ENCODE measurements at regions not wholly inside any gene's neighbourhood (a gene's known extent, or its start where the extent isn't known, plus 50 kb on each side); places are given as distances from the start of the nearest gene placed in this dataset.

- TF ChIP-seq EZH2phosphoT487 (IDR thresholded peaks at IDR 0.05; ENCODE audit: unreplicated experiment) (no peak), EZH2 (IDR thresholded peaks at IDR 0.05; ENCODE audit: low read depth, unreplicated experiment) (no peak)
- TF ChIP-seq, protein P1, sequence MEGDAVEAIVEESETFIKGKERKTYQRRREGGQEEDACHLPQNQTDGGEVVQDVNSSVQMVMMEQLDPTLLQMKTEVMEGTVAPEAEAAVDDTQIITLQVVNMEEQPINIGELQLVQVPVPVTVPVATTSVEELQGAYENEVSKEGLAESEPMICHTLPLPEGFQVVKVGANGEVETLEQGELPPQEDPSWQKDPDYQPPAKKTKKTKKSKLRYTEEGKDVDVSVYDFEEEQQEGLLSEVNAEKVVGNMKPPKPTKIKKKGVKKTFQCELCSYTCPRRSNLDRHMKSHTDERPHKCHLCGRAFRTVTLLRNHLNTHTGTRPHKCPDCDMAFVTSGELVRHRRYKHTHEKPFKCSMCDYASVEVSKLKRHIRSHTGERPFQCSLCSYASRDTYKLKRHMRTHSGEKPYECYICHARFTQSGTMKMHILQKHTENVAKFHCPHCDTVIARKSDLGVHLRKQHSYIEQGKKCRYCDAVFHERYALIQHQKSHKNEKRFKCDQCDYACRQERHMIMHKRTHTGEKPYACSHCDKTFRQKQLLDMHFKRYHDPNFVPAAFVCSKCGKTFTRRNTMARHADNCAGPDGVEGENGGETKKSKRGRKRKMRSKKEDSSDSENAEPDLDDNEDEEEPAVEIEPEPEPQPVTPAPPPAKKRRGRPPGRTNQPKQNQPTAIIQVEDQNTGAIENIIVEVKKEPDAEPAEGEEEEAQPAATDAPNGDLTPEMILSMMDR (conservative IDR thresholded peaks at IDR 0.05; ENCODE audit: low read depth in 2 of 2): no peak
Observed at GRCh38 chr13:62432906-62433305, 1017.3 kb upstream of the PCDH20 start.

Data from GM23338 (cell line).